NAMALWA (cell line): ENCODE measurements at regions not wholly inside any gene's neighbourhood (a gene's known extent, or its start where the extent isn't known, plus 50 kb on each side); places are given as distances from the start of the nearest gene placed in this dataset.

Source experiments
- DNase-seq: peaks from one replicate; pipeline ENCODE4 v3.0.0-alpha.2; 2015; ENCODE audit warnings: low spot score

GRCh38 chrX:45400027-45400779, 199.5 kb upstream of the DIPK2B start:
- DNase-seq: no peak

GRCh38 chrX:45385757-45386156, 185.1 kb upstream of the DIPK2B start:
- DNase-seq: no peak

DNA sequence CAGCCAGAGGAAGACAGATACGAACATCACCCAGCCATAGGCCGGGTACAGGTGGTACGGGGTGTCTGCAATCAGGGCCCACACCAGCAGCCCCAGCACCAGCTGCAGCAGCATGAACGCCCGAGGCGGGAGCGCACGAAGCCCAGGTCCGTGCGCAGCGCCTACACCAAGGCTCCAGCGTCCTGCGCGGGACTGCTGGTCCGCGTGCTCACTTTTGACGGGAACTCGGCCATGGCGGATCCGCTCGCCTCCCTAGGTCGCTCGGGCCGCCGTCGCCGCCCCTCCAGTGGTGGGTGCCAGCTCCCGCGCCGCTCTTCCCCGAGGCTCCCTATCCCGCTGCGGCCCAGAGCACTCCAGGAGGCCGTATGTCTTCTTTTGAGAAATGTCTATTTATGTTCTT, 181.2 kb upstream of the DIPK2B start:
- DNase-seq: no peak

DNA sequence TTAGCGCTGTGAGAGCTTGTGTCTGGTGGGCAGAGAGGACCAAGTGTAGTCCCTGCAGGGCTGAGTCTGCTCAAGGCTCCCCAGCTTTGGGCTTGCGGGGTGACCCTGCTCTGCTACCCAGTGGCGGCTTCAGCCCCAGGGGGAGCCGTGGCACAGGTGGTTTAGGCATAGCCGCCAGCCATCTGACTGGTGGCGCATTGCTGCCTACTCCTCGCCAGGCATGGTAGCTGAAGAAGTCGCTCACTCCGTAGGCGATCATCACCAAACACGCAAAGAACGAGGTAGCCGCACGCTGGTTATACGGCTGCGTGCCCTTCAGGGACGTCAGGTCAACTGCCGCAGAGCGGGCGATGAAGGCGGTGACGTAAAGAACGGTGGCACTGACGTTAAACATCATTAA, 180.7 kb upstream of the DIPK2B start:
- no peak for DNase-seq

DNA sequence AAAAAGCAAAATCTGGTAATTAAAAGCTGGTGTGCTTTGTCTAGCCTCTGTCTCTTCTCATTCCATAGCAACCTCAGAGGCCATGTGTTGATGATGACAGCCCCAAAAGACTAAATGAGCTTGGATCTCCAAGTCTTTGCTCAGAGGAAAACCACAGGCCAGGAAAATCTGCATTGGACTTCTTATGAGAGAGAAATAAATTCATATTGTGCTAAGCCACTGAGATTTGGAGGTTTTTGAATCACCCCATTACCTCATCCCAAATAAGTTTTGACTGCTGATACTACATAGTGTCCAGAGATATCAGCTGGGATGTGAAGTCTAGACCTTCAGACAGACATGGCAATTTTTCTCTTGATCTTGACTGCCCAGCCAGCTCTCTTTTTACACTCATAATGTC, 178.6 kb upstream of the DIPK2B start:
- DNase-seq: no peak

DNA sequence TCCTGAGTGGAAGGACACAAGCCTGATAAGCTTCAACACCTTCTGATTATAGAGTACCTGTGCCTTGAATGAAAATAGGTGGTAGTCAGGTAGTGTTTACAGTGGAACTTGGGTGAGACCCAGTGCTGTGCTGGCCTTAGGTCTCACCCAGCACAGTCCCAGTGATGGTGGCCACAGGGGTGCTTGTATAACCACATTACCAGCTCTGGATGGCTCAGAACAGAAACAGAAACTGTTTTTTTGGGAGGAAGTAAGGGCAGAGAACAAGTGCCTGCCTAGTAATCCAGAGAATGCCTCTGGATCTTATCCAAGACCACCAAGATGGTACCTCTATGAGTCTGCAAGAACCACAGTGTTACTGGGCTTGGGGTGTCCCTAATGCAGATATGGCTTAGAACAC, 171.5 kb upstream of the DIPK2B start:
- no peak for DNase-seq

GRCh38 chrX:45368705-45369104, 168.0 kb upstream of the DIPK2B start:
- no peak for DNase-seq

GRCh38 chrX:45363596-45363995, 162.9 kb upstream of the DIPK2B start:
- DNase-seq: no peak

GRCh38 chrX:45360571-45360970, 159.9 kb upstream of the DIPK2B start:
- no peak for DNase-seq

DNA sequence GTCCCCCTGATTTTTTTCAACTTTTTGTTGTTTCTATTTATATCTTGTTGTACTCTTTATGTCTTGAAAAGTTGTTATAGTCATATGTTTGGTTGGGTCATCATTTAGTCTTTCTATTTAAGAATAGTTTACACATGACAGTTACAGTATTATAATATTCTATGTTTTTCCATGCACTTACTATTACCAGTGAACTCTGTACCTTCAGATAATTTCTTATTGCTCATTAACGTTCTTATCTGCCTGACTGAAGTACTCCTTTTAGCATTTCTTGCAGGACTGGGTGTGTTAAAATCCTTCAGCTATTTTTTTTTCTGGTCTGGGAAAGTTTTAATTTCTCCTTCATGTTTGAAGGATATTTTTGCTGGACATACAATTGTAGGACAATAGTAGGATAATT, 157.7 kb upstream of the DIPK2B start:
- no peak for DNase-seq

DNA sequence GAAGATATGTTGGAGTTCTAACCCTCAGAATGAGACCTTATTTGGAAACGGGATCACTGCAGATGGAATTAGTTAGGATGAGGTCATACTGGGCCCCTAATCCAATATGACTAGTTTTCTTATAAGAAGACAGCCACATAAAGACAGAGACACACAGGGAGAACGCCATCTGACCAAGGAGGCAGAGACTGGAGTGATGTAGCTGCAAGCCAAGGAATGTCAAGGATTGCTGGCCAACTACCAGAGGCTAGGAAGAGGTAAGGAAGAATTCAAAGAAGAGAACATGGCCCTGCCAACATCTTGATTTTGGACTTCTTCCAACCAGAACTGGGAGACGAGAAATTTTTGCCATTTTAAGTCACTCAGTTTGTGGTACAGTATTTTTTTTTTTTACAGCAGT, 152.8 kb upstream of the DIPK2B start:
- DNase-seq: no peak

DNA sequence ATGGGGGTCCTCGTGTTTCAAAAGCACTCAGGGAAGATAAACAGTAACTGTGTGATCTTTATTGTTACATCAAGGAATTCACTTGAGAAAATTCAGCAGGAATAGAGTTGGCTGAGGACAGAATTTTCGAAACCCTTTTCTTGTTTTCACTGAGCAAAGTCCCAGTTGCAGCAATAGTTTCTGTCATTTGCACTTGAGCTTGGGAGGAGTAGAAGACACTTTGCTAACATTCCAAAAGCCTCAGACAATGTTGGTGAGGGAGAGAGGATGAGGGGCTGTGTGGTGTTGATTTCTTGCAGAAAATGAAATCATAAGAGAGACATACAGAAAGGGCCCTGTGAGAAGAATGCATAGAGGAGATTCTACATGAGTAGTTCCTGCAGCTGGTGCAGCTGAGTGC, 151.9 kb upstream of the DIPK2B start:
- DNase-seq: no peak

GRCh38 chrX:45351478-45351877, 150.8 kb upstream of the DIPK2B start:
- DNase-seq: no peak

- DNase-seq: no peak
These were observed 147.6 kb upstream of the DIPK2B start for GRCh38 chrX:45348296-45348695.

DNA sequence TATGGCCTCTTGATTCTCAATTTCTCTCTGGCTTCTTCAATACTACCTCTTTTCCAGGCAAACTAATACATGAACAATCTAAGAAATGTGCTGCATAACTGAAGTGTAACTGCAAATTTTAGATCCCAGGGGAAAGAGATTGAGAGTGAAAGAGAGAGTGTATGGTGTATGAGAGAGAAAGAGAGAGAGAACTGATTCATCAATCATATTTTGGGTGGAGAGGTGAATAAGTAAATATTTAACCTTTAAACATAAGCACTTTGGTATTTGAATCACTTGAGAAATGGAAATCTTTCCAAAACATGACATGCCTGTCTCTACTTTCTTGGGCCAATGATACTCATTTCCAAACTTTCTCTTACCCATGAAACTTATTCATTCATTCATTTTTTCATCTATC, 147.2 kb upstream of the DIPK2B start:
- no peak for DNase-seq

- DNase-seq: no peak
These were observed 143.9 kb upstream of the DIPK2B start for GRCh38 chrX:45344594-45344993.

DNA sequence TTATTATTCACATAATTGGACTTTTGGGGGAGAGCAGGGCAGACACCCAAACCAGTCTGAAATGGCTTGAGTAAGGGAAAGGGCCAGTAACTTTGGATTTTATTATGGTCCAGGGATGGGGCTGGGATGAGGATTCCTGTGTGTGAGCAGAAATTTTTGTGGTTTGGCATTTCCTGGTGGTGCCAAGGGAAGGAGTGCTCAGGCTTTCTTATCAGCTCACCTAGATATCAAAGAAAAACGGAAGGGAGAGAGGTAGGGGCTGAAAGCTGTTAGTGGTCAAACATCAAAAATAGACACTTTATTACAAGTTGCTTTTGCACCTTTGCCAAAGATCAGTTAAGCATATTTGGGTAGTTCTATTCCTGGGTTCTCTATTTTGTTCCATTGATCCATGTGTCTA, 128.5 kb upstream of the DIPK2B start:
- DNase-seq: no peak

DNA sequence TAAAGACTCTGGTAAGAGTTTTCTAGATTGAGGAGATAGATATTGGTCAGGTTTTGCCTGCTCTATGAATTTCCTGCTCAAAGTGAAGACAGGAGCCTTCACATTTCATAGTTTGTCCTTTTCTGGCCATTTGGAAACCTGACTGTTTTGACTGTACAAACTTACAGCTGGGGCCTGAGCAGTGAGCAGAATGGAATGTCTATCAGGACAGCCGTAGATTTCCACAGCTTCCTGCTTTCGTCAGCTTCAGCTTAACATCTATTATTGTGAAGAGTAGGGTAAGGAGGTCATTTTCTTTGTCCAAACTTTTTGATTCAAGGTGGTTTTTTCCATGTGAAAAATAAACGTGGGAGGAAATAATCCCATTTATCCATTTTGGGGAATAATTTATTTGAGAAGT, 124.3 kb upstream of the DIPK2B start:
- DNase-seq: no peak

GRCh38 chrX:45323387-45323786, 122.7 kb upstream of the DIPK2B start:
- DNase-seq: no peak

DNA sequence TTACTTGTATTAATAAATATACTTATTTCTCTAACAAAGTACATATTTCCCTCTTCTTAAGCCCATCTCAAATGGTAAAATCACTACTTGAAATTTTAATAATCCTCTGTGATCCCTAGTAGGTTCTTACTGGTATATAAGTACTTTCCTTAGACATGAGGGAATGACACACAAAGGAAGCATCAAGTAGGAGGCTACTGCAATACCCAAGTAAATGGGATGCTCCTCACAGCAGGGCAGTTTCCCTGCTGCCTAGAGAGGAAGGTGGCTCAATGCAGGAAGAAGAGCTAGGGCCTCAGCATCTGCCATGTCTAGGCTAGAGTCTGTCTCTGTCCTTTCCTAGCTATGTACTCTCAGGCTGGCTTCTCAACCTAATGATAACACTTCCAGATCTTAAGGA, 122.1 kb upstream of the DIPK2B start:
- no peak for DNase-seq

DNA sequence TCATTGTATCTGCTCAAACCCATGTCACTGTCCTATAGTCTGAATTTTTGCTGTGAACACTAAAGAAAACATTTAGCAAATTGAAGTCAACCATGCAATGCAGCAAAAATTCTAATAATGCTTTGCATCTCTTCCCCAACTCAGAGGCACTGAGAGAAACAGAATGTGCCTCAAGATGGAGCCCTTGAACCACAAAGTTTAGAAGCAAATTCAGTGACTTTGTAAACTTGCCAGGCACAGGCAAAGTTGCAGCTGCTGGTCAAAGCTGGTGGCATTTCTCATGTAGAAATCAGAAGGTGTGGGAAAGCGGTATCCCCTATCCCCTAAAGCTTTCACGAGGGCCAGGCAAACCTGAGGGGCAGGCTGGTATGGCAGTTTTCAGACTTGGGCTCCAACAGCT, 121.7 kb upstream of the DIPK2B start:
- peak; percentile 26 for DNase-seq

GRCh38 chrX:45320191-45320590, 119.5 kb upstream of the DIPK2B start:
- DNase-seq: no peak

- DNase-seq: no peak
These were observed 109.1 kb upstream of the DIPK2B start for GRCh38 chrX:45309801-45310200.

DNA sequence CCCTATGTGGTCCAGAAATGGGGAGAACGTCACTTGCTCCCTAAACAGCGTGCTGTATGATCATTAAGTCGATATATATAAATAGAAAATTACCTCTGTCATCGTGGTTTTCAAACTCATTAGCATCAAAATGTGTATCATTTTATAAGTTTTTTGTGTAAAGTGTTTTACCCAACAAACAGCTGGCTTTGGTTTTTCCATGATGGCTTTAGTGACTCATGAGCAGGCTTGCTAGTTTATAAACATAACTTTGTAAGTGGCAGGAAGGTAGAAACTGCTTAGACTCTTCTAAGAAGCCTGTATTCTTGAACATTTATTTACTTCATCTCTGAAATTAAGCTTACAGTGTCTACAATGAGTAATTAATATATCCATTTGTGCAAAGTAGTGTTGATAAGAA, 108.4 kb upstream of the DIPK2B start:
- DNase-seq: no peak

- DNase-seq: no peak
These were observed 106.1 kb upstream of the DIPK2B start for GRCh38 chrX:45306794-45307193.
